Parathyroid adenoma (tissue), 2 donors: ENCODE measurements at regions not wholly inside any gene's neighbourhood (a gene's known extent, or its start where the extent isn't known, plus 50 kb on each side); places are given as distances from the start of the nearest gene placed in this dataset.

Source experiments
- H2AFZ ChIP-seq: fragments of 300-600 bp; sonication (generic); one replicate; pipeline ENCODE4 v1.7.0; 2017; ENCODE audit warnings: antibody characterized with exemption, mild to moderate bottlenecking
- H3K27ac ChIP-seq: fragments of 300-600 bp; sonication (generic); one replicate; pipeline ENCODE4 v1.7.0; 2017
- H3K27me3 ChIP-seq: fragments of 300-600 bp; sonication (generic); one replicate; pipeline ENCODE4 v1.7.0; 2017; ENCODE audit warnings: low read length; ENCODE audit not compliant: control insufficient read depth, insufficient read depth
- H3K36me3 ChIP-seq: fragments of 300-600 bp; sonication (generic); one replicate; pipeline ENCODE4 v1.7.0; 2017; ENCODE audit warnings: low read length; ENCODE audit not compliant: control insufficient read depth, insufficient read depth
- H3K4me1 ChIP-seq: fragments of 300-600 bp; sonication (generic); one replicate; pipeline ENCODE4 v1.7.0; 2017; ENCODE audit warnings: control low read depth
- H3K4me2 ChIP-seq: fragments of 300-600 bp; sonication (generic); one replicate; pipeline ENCODE4 v1.7.0; 2017; ENCODE audit warnings: low read length
- H3K4me3 ChIP-seq: fragments of 300-600 bp; sonication (generic); one replicate; pipeline ENCODE4 v1.7.0; 2017; ENCODE audit warnings: low read depth, low read length
- H3K79me2 ChIP-seq: fragments of 300-600 bp; sonication (generic); one replicate; pipeline ENCODE4 v1.7.0; 2017; ENCODE audit warnings: control low read depth
- H3K9ac ChIP-seq: fragments of 300-600 bp; sonication (generic); one replicate; pipeline ENCODE4 v1.7.0; 2017; ENCODE audit warnings: mild to moderate bottlenecking
- H3K9me3 ChIP-seq: fragments of 300-600 bp; sonication (generic); one replicate; pipeline ENCODE4 v1.7.0; 2017; ENCODE audit warnings: low read length; ENCODE audit not compliant: control insufficient read depth
- CTCF ChIP-seq: fragments of 300-600 bp; sonication (generic); IDR thresholded peaks from one replicate; pipeline ENCODE4 v1.7.0; 2017; ENCODE audit warnings: antibody characterized with exemption, mild to moderate bottlenecking
- donor health status: primary hyperparathyroidism.

GRCh38 chr4:111776561-111776960, 368.7 kb upstream of the FAM241A start:
- Histone ChIP-seq H3K9ac (no peak overlapping the region), H3K4me3 (no peak overlapping the region), H3K36me3 (no peaks in the 10 kb centered on the region), H3K27ac (no peak overlapping the region), H3K4me1 (no peaks in the 10 kb centered on the region), H2AFZ (no peak overlapping the region), H3K4me2 (no peak overlapping the region), H3K79me2 (no peaks in the 10 kb centered on the region), H3K27me3 (no peaks in the 10 kb centered on the region), H3K9me3 (no peaks in the 10 kb centered on the region)
- TF ChIP-seq CTCF = no peak

GRCh38 chr4:111778543-111778942, 366.7 kb upstream of the FAM241A start:
- H3K9me3 ChIP-seq = no peaks in the 10 kb centered on the region
- no peak for TF ChIP-seq CTCF
- H3K27ac ChIP-seq = no peak overlapping the region
- no peaks in the 10 kb centered on the region for H3K36me3 ChIP-seq
- H2AFZ ChIP-seq = no peak overlapping the region
- H3K4me2 ChIP-seq = no peak overlapping the region
- H3K9ac ChIP-seq = no peak overlapping the region
- no peaks in the 10 kb centered on the region for H3K27me3 ChIP-seq
- H3K79me2 ChIP-seq = no peaks in the 10 kb centered on the region
- H3K4me3 ChIP-seq = no peak overlapping the region
- no peaks in the 10 kb centered on the region for H3K4me1 ChIP-seq

- Histone ChIP-seq H3K9me3 (no peaks in the 10 kb centered on the region), H3K27me3 (no peaks in the 10 kb centered on the region), H3K4me2 (no peak overlapping the region), H3K27ac (no peak overlapping the region), H2AFZ (no peak overlapping the region), H3K4me3 (no peak overlapping the region), H3K36me3 (no peaks in the 10 kb centered on the region), H3K79me2 (no peaks in the 10 kb centered on the region), H3K4me1 (no peaks in the 10 kb centered on the region), H3K9ac (no peak overlapping the region)
- no peak for TF ChIP-seq CTCF
Observed at GRCh38 chr4:111780965-111781364, 364.3 kb upstream of the FAM241A start.

- Histone ChIP-seq H3K9me3 (no peaks in the 10 kb centered on the region), H3K4me3 (no peak overlapping the region), H3K4me1 (no peaks in the 10 kb centered on the region), H3K4me2 (no peak overlapping the region), H3K27ac (no peak overlapping the region), H3K9ac (no peak overlapping the region), H3K27me3 (no peaks in the 10 kb centered on the region), H3K79me2 (no peaks in the 10 kb centered on the region), H3K36me3 (no peaks in the 10 kb centered on the region), H2AFZ (no peak overlapping the region)
- TF ChIP-seq CTCF = no peak
Observed at GRCh38 chr4:111781611-111782010, 363.6 kb upstream of the FAM241A start.

- no peak overlapping the region for H3K9ac ChIP-seq
- no peaks in the 10 kb centered on the region for H3K27me3 ChIP-seq
- no peak overlapping the region for H2AFZ ChIP-seq
- no peak overlapping the region for H3K4me2 ChIP-seq
- H3K9me3 ChIP-seq = no peaks in the 10 kb centered on the region
- TF ChIP-seq CTCF = no peak
- H3K4me3 ChIP-seq = no peak overlapping the region
- no peaks in the 10 kb centered on the region for H3K4me1 ChIP-seq
- no peaks in the 10 kb centered on the region for H3K79me2 ChIP-seq
- no peak overlapping the region for H3K27ac ChIP-seq
- no peaks in the 10 kb centered on the region for H3K36me3 ChIP-seq
Observed at GRCh38 chr4:111788099-111788498, 357.2 kb upstream of the FAM241A start.
